ENCODE measurements at regions not wholly inside any gene's neighbourhood (a gene's known extent, or its start where the extent isn't known, plus 50 kb on each side); places are given as distances from the start of the nearest gene placed in this dataset.

GRCh38 chr21:35351434-35351833 lies 302.3 kb upstream of the RUNX1 start:
- TF ChIP-seq CTCF (IDR thresholded peaks at IDR 0.05) (no peak), POLR2A (IDR thresholded peaks at IDR 0.05) (no peak)
